HL-60 (cell line): ENCODE measurements at regions not wholly inside any gene's neighbourhood (a gene's known extent, or its start where the extent isn't known, plus 50 kb on each side); places are given as distances from the start of the nearest gene placed in this dataset.

Source experiments
- POLR2AphosphoS5 ChIP-seq: IDR thresholded peaks from 2 replicates; pipeline ENCODE4 v1.6.1; 2012; ENCODE audit warnings: low read depth
- SPI1 ChIP-seq: IDR thresholded peaks from 2 replicates; pipeline ENCODE4 v1.6.1; 2012; ENCODE audit warnings: low read depth, mild to moderate bottlenecking, borderline replicate concordance
- TF ChIP-seq, protein P1 (sequence below): IDR thresholded peaks from one replicate; pipeline ENCODE4 v1.5.1; 2011; ENCODE audit warnings: low read length, control low read depth, inconsistent platforms; ENCODE audit not compliant: insufficient read depth

DNA sequence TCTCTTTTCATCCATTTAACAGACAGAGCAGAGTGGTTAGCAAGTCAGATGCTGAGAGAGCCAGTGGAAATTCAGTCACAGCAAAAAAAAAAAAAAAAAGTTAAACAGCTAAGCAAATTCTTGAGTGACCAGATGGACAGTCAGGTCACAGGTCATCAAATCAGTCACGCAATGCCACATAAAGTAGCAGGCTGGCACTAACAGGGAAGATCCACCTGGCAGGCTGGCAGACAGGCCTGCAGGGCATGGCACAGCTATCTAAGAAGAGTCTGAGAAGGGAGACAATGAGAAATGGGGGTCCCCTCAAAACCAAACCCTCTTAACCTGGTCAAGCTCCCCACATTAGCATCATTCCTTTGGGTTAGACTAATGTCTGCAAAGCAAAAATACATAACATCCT, 371.9 kb downstream of the TTLL7 start:
- TF ChIP-seq, protein P1, sequence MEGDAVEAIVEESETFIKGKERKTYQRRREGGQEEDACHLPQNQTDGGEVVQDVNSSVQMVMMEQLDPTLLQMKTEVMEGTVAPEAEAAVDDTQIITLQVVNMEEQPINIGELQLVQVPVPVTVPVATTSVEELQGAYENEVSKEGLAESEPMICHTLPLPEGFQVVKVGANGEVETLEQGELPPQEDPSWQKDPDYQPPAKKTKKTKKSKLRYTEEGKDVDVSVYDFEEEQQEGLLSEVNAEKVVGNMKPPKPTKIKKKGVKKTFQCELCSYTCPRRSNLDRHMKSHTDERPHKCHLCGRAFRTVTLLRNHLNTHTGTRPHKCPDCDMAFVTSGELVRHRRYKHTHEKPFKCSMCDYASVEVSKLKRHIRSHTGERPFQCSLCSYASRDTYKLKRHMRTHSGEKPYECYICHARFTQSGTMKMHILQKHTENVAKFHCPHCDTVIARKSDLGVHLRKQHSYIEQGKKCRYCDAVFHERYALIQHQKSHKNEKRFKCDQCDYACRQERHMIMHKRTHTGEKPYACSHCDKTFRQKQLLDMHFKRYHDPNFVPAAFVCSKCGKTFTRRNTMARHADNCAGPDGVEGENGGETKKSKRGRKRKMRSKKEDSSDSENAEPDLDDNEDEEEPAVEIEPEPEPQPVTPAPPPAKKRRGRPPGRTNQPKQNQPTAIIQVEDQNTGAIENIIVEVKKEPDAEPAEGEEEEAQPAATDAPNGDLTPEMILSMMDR, result no peak
- no peak for TF ChIP-seq SPI1
- no peak for TF ChIP-seq POLR2AphosphoS5
